Thyroid gland (tissue), 4 donors: ENCODE measurements at regions not wholly inside any gene's neighbourhood (a gene's known extent, or its start where the extent isn't known, plus 50 kb on each side); places are given as distances from the start of the nearest gene placed in this dataset.

Source experiments
- POLR2A ChIP-seq, 2 donors: fragments of 450-650 bp; IDR thresholded peaks; one replicate each; pipeline ENCODE4 v1.6.1; 2017; ENCODE audit warnings: antibody characterized with exemption in 2 of 2, mild to moderate bottlenecking in 2 of 2, moderate library complexity in 1 of 2
- TF ChIP-seq, protein P1 (sequence below), 6 experiments: fragments of 200-600 bp in 3 of 6; fragments of 450-650 bp in 3 of 6; sonication (generic) in 3 of 6; IDR thresholded peaks; one replicate each; pipeline ENCODE4 v1.5.1; 2016 to 2019; ENCODE audit warnings: antibody characterized with exemption in 6 of 6, mild to moderate bottlenecking in 2 of 6, inconsistent platforms in 1 of 6, moderate library complexity in 1 of 6

GRCh38 chr2:181163691-181164090, 183.3 kb downstream of the UBE2E3 start:
- TF ChIP-seq, protein P1, sequence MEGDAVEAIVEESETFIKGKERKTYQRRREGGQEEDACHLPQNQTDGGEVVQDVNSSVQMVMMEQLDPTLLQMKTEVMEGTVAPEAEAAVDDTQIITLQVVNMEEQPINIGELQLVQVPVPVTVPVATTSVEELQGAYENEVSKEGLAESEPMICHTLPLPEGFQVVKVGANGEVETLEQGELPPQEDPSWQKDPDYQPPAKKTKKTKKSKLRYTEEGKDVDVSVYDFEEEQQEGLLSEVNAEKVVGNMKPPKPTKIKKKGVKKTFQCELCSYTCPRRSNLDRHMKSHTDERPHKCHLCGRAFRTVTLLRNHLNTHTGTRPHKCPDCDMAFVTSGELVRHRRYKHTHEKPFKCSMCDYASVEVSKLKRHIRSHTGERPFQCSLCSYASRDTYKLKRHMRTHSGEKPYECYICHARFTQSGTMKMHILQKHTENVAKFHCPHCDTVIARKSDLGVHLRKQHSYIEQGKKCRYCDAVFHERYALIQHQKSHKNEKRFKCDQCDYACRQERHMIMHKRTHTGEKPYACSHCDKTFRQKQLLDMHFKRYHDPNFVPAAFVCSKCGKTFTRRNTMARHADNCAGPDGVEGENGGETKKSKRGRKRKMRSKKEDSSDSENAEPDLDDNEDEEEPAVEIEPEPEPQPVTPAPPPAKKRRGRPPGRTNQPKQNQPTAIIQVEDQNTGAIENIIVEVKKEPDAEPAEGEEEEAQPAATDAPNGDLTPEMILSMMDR (IDR thresholded peaks at IDR 0.05) = no peak
- no peak for TF ChIP-seq POLR2A (IDR thresholded peaks at IDR 0.05)
